ENCODE measurements at regions not wholly inside any gene's neighbourhood (a gene's known extent, or its start where the extent isn't known, plus 50 kb on each side); places are given as distances from the start of the nearest gene placed in this dataset.

- TF ChIP-seq MGA (IDR thresholded peaks at IDR 0.05) (no peak), ZNF592 (IDR thresholded peaks at IDR 0.05) (no peak), C11orf30 (IDR thresholded peaks at IDR 0.05; ENCODE audit: low read depth) (no peak)
These were observed 227.1 kb upstream of the ID2 start (continued) for GRCh38 chr2:8454797-8455196.

All from K562 (cell line).